GM23338 (cell line): ENCODE measurements at regions not wholly inside any gene's neighbourhood (a gene's known extent, or its start where the extent isn't known, plus 50 kb on each side); places are given as distances from the start of the nearest gene placed in this dataset.
A peak's percentile ranks its signal among the peaks of the same experiment; 100 is the strongest.

ENCODE experiments used
- ATAC-seq: fragments of 200-7000 bp; cut with Tn5 transposase; 3 replicates; pipeline ENCODE4 v1.9.1; 2020
- DNase-seq: peaks from one replicate; pipeline ENCODE4 v3.0.0-alpha.2; 2015; ENCODE audit warnings: low spot score
- H2AFZ ChIP-seq: fragments of 200-600 bp; sonication (generic); 2 replicates; pipeline ENCODE4 v1.8.0; 2016; ENCODE audit warnings: antibody characterized with exemption, mild to moderate bottlenecking, moderate library complexity
- H3F3A ChIP-seq: fragments of 200-600 bp; sonication (generic); replicated peaks from 2 replicates; pipeline ENCODE4 v1.8.0; 2017; ENCODE audit warnings: antibody characterized with exemption, mixed run types, low read depth
- H3K27ac ChIP-seq: fragments of 200-600 bp; sonication (generic); 2 replicates; pipeline ENCODE4 v1.6.1; 2016; ENCODE audit warnings: low read depth
- H3K27me3 ChIP-seq: fragments of 200-600 bp; sonication (generic); 2 replicates; pipeline ENCODE4 v1.8.0; 2016; ENCODE audit warnings: mild to moderate bottlenecking, mixed run types, moderate library complexity; ENCODE audit not compliant: insufficient read depth
- H3K36me3 ChIP-seq: fragments of 200-600 bp; sonication (generic); 2 replicates; pipeline ENCODE4 v1.8.0; 2016; ENCODE audit warnings: mild to moderate bottlenecking; ENCODE audit not compliant: insufficient read depth
- H3K4me1 ChIP-seq: fragments of 200-600 bp; sonication (generic); 2 replicates; pipeline ENCODE4 v1.8.0; 2016; ENCODE audit warnings: mild to moderate bottlenecking, moderate library complexity; ENCODE audit not compliant: insufficient read depth
- H3K4me2 ChIP-seq: fragments of 200-600 bp; sonication (generic); 2 replicates; pipeline ENCODE4 v1.7.1; 2017; ENCODE audit warnings: mixed run types
- H3K4me3 ChIP-seq: fragments of 200-600 bp; sonication (generic); 2 replicates; pipeline ENCODE4 v1.6.1; 2016; ENCODE audit warnings: mixed run types
- H3K79me2 ChIP-seq: fragments of 200-600 bp; sonication (generic); replicated peaks from 2 replicates; pipeline ENCODE4 v1.8.0; 2017; ENCODE audit warnings: mild to moderate bottlenecking; ENCODE audit not compliant: insufficient read depth
- H3K9me2 ChIP-seq: fragments of 200-600 bp; sonication (generic); 2 replicates; pipeline ENCODE4 v1.8.0; 2017; ENCODE audit not compliant: insufficient read depth
- H4K20me1 ChIP-seq: fragments of 200-600 bp; sonication (generic); replicated peaks from 2 replicates; pipeline ENCODE4 v1.8.0; 2017; ENCODE audit warnings: mild to moderate bottlenecking; ENCODE audit not compliant: insufficient read depth
- H3K27ac Mint-ChIP-seq: 2 replicates; pipeline ENCODE4 v1.8.0; 2020; ENCODE audit warnings: inconsistent platforms, mild to moderate bottlenecking, moderate library complexity, mixed read lengths
- H3K27me3 Mint-ChIP-seq: 3 replicates; pipeline ENCODE4 v1.8.0; 2022; ENCODE audit warnings: low read depth, mild to moderate bottlenecking, moderate library complexity, mixed read lengths, inconsistent platforms; ENCODE audit not compliant: insufficient read depth, poor library complexity
- H3K36me3 Mint-ChIP-seq: 3 replicates; pipeline ENCODE4 v1.8.0; 2021; ENCODE audit warnings: low read depth, mild to moderate bottlenecking, inconsistent platforms, moderate library complexity, mixed read lengths
- H3K4me1 Mint-ChIP-seq: 3 replicates; pipeline ENCODE4 v1.8.0; 2020; ENCODE audit warnings: mild to moderate bottlenecking, inconsistent platforms, mixed read lengths
- H3K4me3 Mint-ChIP-seq: 3 replicates; pipeline ENCODE4 v1.8.0; 2021; ENCODE audit warnings: moderate library complexity, mild to moderate bottlenecking, inconsistent platforms, mixed read lengths
- H3K9me3 Mint-ChIP-seq: 3 replicates; pipeline ENCODE4 v1.8.0; 2020; ENCODE audit warnings: moderate library complexity, mild to moderate bottlenecking, inconsistent platforms, mixed read lengths
- CREB1 ChIP-seq: fragments of 250-450 bp; sonication (Bioruptor Pico); IDR thresholded peaks from 2 replicates; pipeline ENCODE4 v1.5.0; 2020; ENCODE audit warnings: low read depth, mild to moderate bottlenecking, moderate library complexity
- EZH2 ChIP-seq: fragments of 200-600 bp; sonication (generic); IDR thresholded peaks from one replicate; pipeline ENCODE4 v1.8.0; 2017; ENCODE audit warnings: antibody characterized with exemption, mild to moderate bottlenecking, low read depth; ENCODE audit not compliant: unreplicated experiment
- EZH2phosphoT487 ChIP-seq: fragments of 200-600 bp; sonication (generic); IDR thresholded peaks from one replicate; pipeline ENCODE4 v1.8.1; 2018; ENCODE audit warnings: antibody characterized with exemption; ENCODE audit not compliant: unreplicated experiment
- JUNB ChIP-seq: IDR thresholded peaks from one replicate; pipeline ENCODE4 v1.6.1; 2016; ENCODE audit warnings: antibody characterized with exemption; ENCODE audit not compliant: unreplicated experiment
- NANOG ChIP-seq: IDR thresholded peaks from 2 replicates; pipeline ENCODE4 v1.6.1; 2016; ENCODE audit warnings: antibody characterized with exemption, borderline replicate concordance
- POLR2AphosphoS5 ChIP-seq: IDR thresholded peaks from 2 replicates; pipeline ENCODE4 v1.6.1; 2016; ENCODE audit warnings: antibody characterized with exemption, low read depth
- STAT1 ChIP-seq: IDR thresholded peaks from one replicate; pipeline ENCODE4 v1.6.1; 2016; ENCODE audit warnings: antibody characterized with exemption; ENCODE audit not compliant: unreplicated experiment
- ZNF114 ChIP-seq: fragments of 250-450 bp; sonication (Bioruptor Pico); IDR thresholded peaks from 2 replicates; pipeline ENCODE4 v1.5.0; 2020; ENCODE audit warnings: mild to moderate bottlenecking, moderate library complexity
- ZNF331 ChIP-seq: fragments of 250-450 bp; sonication (Bioruptor Pico); IDR thresholded peaks from 2 replicates; pipeline ENCODE4 v1.5.0; 2020; ENCODE audit warnings: low read depth, mild to moderate bottlenecking, moderate library complexity
- TF ChIP-seq, protein P1 (sequence below), 2 experiments: fragments of 200-600 bp in 1 of 2; sonication (generic) in 1 of 2; conservative IDR thresholded peaks; 2 replicates each; pipeline versions ENCODE4 v1.5.1 to v1.6.1; 2016 to 2017; ENCODE audit warnings: antibody characterized with exemption in 2 of 2, low read depth in 2 of 2, mild to moderate bottlenecking in 2 of 2, moderate library complexity in 1 of 2
- TF ChIP-seq, protein P2 (sequence below): IDR thresholded peaks from one replicate; pipeline ENCODE4 v1.6.1; 2018; ENCODE audit warnings: antibody characterized with exemption; ENCODE audit not compliant: unreplicated experiment
- TF ChIP-seq, protein P3 (sequence below): fragments of 250-450 bp; sonication (Bioruptor Pico); IDR thresholded peaks from 2 replicates; pipeline ENCODE4 v1.5.0; 2020; ENCODE audit warnings: mild to moderate bottlenecking, moderate library complexity
- TF ChIP-seq, protein P4 (sequence below): IDR thresholded peaks from 2 replicates; pipeline ENCODE4 v1.6.1; 2016; ENCODE audit warnings: antibody characterized with exemption

DNA sequence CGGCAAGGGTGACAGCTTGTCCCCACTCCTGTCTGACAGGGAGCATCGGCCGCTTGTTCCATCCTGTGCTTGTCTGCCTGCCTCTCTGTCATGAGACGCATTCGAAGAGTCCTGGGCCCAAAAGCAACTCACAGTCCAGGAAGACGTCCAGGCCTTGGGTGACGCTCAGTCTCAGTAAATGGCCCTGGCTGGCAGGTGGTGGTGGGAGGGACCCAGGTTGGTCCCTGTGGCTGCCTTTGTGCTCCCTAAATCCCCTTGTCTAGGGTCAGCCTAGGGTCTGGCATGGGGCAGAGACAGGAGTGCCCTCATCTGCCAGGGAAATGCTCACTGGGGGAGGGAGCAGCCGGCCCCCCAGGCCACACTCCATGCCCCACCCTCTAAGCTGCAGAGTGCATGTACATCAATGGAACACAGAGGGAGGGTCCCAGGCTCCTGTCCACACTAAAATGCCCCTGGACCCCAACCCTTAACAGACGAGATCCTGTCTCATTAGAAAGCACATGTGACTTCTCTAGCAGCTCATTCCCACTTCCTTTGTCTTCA is 295.2 kb upstream of the ZNF32 start:
- Mint-ChIP-seq H3K9me3 (peaks cover 3% of the 10 kb centered on the region; the same call in 1 of the 3 replicates), H3K4me1 (peaks cover 7% of the 10 kb centered on the region), H3K36me3 (no peaks in the 10 kb centered on the region; the same call in 2 of the 3 replicates), H3K27ac (no peak overlapping the region), H3K4me3 (no peak overlapping the region), H3K27me3 (peaks cover 2% of the 10 kb centered on the region)
- H3F3A ChIP-seq = no peaks in the 10 kb centered on the region
- H3K27me3 ChIP-seq = no peaks in the 10 kb centered on the region
- DNase-seq (no peak), ATAC-seq (no peak)
- H3K4me2 ChIP-seq = no peak overlapping the region
- peak overlapping the region; percentile 23; the same call in 1 of the 2 replicates for H2AFZ ChIP-seq
- H3K36me3 ChIP-seq = no peaks in the 10 kb centered on the region
- TF ChIP-seq, protein P1, sequence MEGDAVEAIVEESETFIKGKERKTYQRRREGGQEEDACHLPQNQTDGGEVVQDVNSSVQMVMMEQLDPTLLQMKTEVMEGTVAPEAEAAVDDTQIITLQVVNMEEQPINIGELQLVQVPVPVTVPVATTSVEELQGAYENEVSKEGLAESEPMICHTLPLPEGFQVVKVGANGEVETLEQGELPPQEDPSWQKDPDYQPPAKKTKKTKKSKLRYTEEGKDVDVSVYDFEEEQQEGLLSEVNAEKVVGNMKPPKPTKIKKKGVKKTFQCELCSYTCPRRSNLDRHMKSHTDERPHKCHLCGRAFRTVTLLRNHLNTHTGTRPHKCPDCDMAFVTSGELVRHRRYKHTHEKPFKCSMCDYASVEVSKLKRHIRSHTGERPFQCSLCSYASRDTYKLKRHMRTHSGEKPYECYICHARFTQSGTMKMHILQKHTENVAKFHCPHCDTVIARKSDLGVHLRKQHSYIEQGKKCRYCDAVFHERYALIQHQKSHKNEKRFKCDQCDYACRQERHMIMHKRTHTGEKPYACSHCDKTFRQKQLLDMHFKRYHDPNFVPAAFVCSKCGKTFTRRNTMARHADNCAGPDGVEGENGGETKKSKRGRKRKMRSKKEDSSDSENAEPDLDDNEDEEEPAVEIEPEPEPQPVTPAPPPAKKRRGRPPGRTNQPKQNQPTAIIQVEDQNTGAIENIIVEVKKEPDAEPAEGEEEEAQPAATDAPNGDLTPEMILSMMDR (conservative IDR thresholded peaks at IDR 0.05; ENCODE audit: low read depth in 2 of 2) = no peak
- TF ChIP-seq, protein P2, sequence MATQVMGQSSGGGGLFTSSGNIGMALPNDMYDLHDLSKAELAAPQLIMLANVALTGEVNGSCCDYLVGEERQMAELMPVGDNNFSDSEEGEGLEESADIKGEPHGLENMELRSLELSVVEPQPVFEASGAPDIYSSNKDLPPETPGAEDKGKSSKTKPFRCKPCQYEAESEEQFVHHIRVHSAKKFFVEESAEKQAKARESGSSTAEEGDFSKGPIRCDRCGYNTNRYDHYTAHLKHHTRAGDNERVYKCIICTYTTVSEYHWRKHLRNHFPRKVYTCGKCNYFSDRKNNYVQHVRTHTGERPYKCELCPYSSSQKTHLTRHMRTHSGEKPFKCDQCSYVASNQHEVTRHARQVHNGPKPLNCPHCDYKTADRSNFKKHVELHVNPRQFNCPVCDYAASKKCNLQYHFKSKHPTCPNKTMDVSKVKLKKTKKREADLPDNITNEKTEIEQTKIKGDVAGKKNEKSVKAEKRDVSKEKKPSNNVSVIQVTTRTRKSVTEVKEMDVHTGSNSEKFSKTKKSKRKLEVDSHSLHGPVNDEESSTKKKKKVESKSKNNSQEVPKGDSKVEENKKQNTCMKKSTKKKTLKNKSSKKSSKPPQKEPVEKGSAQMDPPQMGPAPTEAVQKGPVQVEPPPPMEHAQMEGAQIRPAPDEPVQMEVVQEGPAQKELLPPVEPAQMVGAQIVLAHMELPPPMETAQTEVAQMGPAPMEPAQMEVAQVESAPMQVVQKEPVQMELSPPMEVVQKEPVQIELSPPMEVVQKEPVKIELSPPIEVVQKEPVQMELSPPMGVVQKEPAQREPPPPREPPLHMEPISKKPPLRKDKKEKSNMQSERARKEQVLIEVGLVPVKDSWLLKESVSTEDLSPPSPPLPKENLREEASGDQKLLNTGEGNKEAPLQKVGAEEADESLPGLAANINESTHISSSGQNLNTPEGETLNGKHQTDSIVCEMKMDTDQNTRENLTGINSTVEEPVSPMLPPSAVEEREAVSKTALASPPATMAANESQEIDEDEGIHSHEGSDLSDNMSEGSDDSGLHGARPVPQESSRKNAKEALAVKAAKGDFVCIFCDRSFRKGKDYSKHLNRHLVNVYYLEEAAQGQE = no peak
- TF ChIP-seq STAT1 (no peak), JUNB (no peak), POLR2AphosphoS5 (no peak), CREB1 (CRISPR knock-in tag) (no peak), ZNF114 (CRISPR knock-in tag) (no peak), EZH2phosphoT487 (no peak), ZNF331 (no peak), EZH2 (no peak), NANOG (no peak)
- TF ChIP-seq, protein P3, sequence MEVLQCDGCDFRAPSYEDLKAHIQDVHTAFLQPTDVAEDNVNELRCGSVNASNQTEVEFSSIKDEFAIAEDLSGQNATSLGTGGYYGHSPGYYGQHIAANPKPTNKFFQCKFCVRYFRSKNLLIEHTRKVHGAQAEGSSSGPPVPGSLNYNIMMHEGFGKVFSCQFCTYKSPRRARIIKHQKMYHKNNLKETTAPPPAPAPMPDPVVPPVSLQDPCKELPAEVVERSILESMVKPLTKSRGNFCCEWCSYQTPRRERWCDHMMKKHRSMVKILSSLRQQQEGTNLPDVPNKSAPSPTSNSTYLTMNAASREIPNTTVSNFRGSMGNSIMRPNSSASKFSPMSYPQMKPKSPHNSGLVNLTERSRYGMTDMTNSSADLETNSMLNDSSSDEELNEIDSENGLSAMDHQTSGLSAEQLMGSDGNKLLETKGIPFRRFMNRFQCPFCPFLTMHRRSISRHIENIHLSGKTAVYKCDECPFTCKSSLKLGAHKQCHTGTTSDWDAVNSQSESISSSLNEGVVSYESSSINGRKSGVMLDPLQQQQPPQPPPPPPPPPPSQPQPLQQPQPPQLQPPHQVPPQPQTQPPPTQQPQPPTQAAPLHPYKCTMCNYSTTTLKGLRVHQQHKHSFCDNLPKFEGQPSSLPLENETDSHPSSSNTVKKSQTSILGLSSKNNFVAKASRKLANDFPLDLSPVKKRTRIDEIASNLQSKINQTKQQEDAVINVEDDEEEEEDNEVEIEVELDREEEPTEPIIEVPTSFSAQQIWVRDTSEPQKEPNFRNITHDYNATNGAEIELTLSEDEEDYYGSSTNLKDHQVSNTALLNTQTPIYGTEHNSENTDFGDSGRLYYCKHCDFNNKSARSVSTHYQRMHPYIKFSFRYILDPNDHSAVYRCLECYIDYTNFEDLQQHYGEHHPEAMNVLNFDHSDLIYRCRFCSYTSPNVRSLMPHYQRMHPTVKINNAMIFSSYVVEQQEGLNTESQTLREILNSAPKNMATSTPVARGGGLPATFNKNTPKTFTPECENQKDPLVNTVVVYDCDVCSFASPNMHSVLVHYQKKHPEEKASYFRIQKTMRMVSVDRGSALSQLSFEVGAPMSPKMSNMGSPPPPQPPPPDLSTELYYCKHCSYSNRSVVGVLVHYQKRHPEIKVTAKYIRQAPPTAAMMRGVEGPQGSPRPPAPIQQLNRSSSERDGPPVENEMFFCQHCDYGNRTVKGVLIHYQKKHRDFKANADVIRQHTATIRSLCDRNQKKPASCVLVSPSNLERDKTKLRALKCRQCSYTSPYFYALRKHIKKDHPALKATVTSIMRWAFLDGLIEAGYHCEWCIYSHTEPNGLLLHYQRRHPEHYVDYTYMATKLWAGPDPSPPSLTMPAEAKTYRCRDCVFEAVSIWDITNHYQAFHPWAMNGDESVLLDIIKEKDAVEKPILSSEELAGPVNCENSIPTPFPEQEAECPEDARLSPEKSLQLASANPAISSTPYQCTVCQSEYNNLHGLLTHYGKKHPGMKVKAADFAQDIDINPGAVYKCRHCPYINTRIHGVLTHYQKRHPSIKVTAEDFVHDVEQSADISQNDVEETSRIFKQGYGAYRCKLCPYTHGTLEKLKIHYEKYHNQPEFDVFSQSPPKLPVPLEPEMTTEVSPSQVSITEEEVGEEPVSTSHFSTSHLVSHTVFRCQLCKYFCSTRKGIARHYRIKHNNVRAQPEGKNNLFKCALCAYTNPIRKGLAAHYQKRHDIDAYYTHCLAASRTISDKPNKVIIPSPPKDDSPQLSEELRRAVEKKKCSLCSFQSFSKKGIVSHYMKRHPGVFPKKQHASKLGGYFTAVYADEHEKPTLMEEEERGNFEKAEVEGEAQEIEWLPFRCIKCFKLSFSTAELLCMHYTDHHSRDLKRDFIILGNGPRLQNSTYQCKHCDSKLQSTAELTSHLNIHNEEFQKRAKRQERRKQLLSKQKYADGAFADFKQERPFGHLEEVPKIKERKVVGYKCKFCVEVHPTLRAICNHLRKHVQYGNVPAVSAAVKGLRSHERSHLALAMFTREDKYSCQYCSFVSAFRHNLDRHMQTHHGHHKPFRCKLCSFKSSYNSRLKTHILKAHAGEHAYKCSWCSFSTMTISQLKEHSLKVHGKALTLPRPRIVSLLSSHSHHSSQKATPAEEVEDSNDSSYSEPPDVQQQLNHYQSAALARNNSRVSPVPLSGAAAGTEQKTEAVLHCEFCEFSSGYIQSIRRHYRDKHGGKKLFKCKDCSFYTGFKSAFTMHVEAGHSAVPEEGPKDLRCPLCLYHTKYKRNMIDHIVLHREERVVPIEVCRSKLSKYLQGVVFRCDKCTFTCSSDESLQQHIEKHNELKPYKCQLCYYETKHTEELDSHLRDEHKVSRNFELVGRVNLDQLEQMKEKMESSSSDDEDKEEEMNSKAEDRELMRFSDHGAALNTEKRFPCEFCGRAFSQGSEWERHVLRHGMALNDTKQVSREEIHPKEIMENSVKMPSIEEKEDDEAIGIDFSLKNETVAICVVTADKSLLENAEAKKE = no peak
- TF ChIP-seq, protein P4, sequence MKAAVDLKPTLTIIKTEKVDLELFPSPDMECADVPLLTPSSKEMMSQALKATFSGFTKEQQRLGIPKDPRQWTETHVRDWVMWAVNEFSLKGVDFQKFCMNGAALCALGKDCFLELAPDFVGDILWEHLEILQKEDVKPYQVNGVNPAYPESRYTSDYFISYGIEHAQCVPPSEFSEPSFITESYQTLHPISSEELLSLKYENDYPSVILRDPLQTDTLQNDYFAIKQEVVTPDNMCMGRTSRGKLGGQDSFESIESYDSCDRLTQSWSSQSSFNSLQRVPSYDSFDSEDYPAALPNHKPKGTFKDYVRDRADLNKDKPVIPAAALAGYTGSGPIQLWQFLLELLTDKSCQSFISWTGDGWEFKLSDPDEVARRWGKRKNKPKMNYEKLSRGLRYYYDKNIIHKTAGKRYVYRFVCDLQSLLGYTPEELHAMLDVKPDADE = no peak
- H3K27ac ChIP-seq = no peak overlapping the region
- H3K9me2 ChIP-seq = no peaks in the 10 kb centered on the region
- no peaks in the 10 kb centered on the region for H3K4me1 ChIP-seq
- H4K20me1 ChIP-seq = no peaks in the 10 kb centered on the region
- H3K79me2 ChIP-seq = no peaks in the 10 kb centered on the region
- H3K4me3 ChIP-seq = no peak overlapping the region
